ENCODE measurements at regions not wholly inside any gene's neighbourhood (a gene's known extent, or its start where the extent isn't known, plus 50 kb on each side); places are given as distances from the start of the nearest gene placed in this dataset.

- TF ChIP-seq EZH2phosphoT487 (IDR thresholded peaks at IDR 0.05; ENCODE audit: borderline replicate concordance) (no peak), CTCF (conservative IDR thresholded peaks at IDR 0.05; ENCODE audit: low read length) (peak; percentile 94)
Observed at GRCh38 chr12:4857472-4858291, 52.0 kb upstream of the KCNA1 start.
